ENCODE measurements at regions not wholly inside any gene's neighbourhood (a gene's known extent, or its start where the extent isn't known, plus 50 kb on each side); places are given as distances from the start of the nearest gene placed in this dataset.

- Histone ChIP-seq H3K4me3 (ENCODE audit: low read depth, low read length) (no peak overlapping the region), H3K27me3 (replicated peaks) (no peaks in the 10 kb centered on the region), H3K36me3 (replicated peaks) (no peaks in the 10 kb centered on the region), H3K27ac (no peak overlapping the region)
- in situ Hi-C loops (cut with HindIII; ENCODE audit: low pct_ligation_motif_present, low sequenced_read_pairs) = no loop called here
- no peak for DNase-seq
- TF ChIP-seq CTCF (IDR thresholded peaks at IDR 0.05; ENCODE audit: low read depth, low read length, missing control alignments) = no peak
Measured at GRCh38 chr6:113756290-113756665, 100.9 kb upstream of the MARCKS start.

GRCh38 chr6:113758214-113758613 is 98.9 kb upstream of the MARCKS start:
- H3K36me3 ChIP-seq (replicated peaks) = no peaks in the 10 kb centered on the region
- in situ Hi-C loops (cut with HindIII; ENCODE audit: low pct_ligation_motif_present, low sequenced_read_pairs) = no loop called here
- DNase-seq = no peak
- TF ChIP-seq CTCF (IDR thresholded peaks at IDR 0.05; ENCODE audit: low read depth, low read length, missing control alignments) = no peak
- no peak overlapping the region for H3K4me3 ChIP-seq (ENCODE audit: low read depth, low read length)
- no peak overlapping the region for H3K27ac ChIP-seq
- H3K27me3 ChIP-seq (replicated peaks) = no peaks in the 10 kb centered on the region

GRCh38 chr6:113758826-113759574 is 98.1 kb upstream of the MARCKS start:
- peak; percentile 22 for DNase-seq
- H3K27ac ChIP-seq = no peak overlapping the region
- in situ Hi-C loops (cut with HindIII; ENCODE audit: low pct_ligation_motif_present, low sequenced_read_pairs) = no loop called here
- H3K4me3 ChIP-seq (ENCODE audit: low read depth, low read length) = no peak overlapping the region
- no peak for TF ChIP-seq CTCF (IDR thresholded peaks at IDR 0.05; ENCODE audit: low read depth, low read length, missing control alignments)
- H3K27me3 ChIP-seq (replicated peaks) = no peaks in the 10 kb centered on the region
- H3K36me3 ChIP-seq (replicated peaks) = no peaks in the 10 kb centered on the region

GRCh38 chr6:113762641-113763040 is 94.5 kb upstream of the MARCKS start:
- in situ Hi-C loops (cut with HindIII; ENCODE audit: low pct_ligation_motif_present, low sequenced_read_pairs) = no loop called here
- no peak overlapping the region for H3K4me3 ChIP-seq (ENCODE audit: low read depth, low read length)

GRCh38 chr6:113763311-113763766 is 93.8 kb upstream of the MARCKS start:
- H3K27ac ChIP-seq = no peak overlapping the region
- no peak for TF ChIP-seq CTCF (IDR thresholded peaks at IDR 0.05; ENCODE audit: low read depth, low read length, missing control alignments)
- no peak for DNase-seq

More at GRCh38 chr6:113762641-113763040, 94.5 kb upstream of the MARCKS start:
- H3K27ac ChIP-seq = no peak overlapping the region
- H3K27me3 ChIP-seq (replicated peaks) = no peaks in the 10 kb centered on the region
- DNase-seq = no peak
- no peaks in the 10 kb centered on the region for H3K36me3 ChIP-seq (replicated peaks)
- no peak for TF ChIP-seq CTCF (IDR thresholded peaks at IDR 0.05; ENCODE audit: low read depth, low read length, missing control alignments)

GRCh38 chr6:113763876-113764275 is 93.3 kb upstream of the MARCKS start:
- in situ Hi-C loops (cut with HindIII; ENCODE audit: low pct_ligation_motif_present, low sequenced_read_pairs) = no loop called here
- Histone ChIP-seq H3K36me3 (replicated peaks) (no peaks in the 10 kb centered on the region), H3K4me3 (ENCODE audit: low read depth, low read length) (no peak overlapping the region), H3K27ac (no peak overlapping the region), H3K27me3 (replicated peaks) (no peaks in the 10 kb centered on the region)
- peak; percentile 45 for DNase-seq
- TF ChIP-seq CTCF (IDR thresholded peaks at IDR 0.05; ENCODE audit: low read depth, low read length, missing control alignments) = no peak

More at GRCh38 chr6:113763311-113763766, 93.8 kb upstream of the MARCKS start:
- Histone ChIP-seq H3K36me3 (replicated peaks) (no peaks in the 10 kb centered on the region), H3K4me3 (ENCODE audit: low read depth, low read length) (no peak overlapping the region), H3K27me3 (replicated peaks) (no peaks in the 10 kb centered on the region)
- in situ Hi-C loops (cut with HindIII; ENCODE audit: low pct_ligation_motif_present, low sequenced_read_pairs) = no loop called here
